ENCODE measurements at regions not wholly inside any gene's neighbourhood (a gene's known extent, or its start where the extent isn't known, plus 50 kb on each side); places are given as distances from the start of the nearest gene placed in this dataset.
"Not testable (repeated sequence)": the region's sequence is repeated elsewhere in the genome, so short reads cannot be mapped to it uniquely, and the experiment has no call there.

- H3K36me3 Mint-ChIP-seq, H3K27me3 Mint-ChIP-seq, H3K4me3 Mint-ChIP-seq, H3K9me3 Mint-ChIP-seq, H3K27ac Mint-ChIP-seq, H3K4me1 Mint-ChIP-seq: not testable (repeated sequence)
Measured at GRCh38 chr5:155714435-155714834, 612.5 kb upstream of the SGCD start.

GRCh38 chr5:155726267-155726666, 600.7 kb upstream of the SGCD start:
- H3K27ac Mint-ChIP-seq: no peak overlapping the region
- no peaks in the 10 kb centered on the region for H3K9me3 Mint-ChIP-seq
- H3K4me1 Mint-ChIP-seq: no peaks in the 10 kb centered on the region
- no peak overlapping the region for H3K4me3 Mint-ChIP-seq
- H3K27me3 Mint-ChIP-seq: peaks cover 43% of the 10 kb centered on the region
- H3K36me3 Mint-ChIP-seq: no peaks in the 10 kb centered on the region

- H3K9me3 Mint-ChIP-seq: no peaks in the 10 kb centered on the region
- H3K4me3 Mint-ChIP-seq: no peak overlapping the region
- no peak overlapping the region for H3K27ac Mint-ChIP-seq
- no peaks in the 10 kb centered on the region for H3K36me3 Mint-ChIP-seq
- peaks cover 50% of the 10 kb centered on the region for H3K27me3 Mint-ChIP-seq
- H3K4me1 Mint-ChIP-seq: no peaks in the 10 kb centered on the region
Measured at GRCh38 chr5:155727512-155728145, 599.3 kb upstream of the SGCD start.

DNA sequence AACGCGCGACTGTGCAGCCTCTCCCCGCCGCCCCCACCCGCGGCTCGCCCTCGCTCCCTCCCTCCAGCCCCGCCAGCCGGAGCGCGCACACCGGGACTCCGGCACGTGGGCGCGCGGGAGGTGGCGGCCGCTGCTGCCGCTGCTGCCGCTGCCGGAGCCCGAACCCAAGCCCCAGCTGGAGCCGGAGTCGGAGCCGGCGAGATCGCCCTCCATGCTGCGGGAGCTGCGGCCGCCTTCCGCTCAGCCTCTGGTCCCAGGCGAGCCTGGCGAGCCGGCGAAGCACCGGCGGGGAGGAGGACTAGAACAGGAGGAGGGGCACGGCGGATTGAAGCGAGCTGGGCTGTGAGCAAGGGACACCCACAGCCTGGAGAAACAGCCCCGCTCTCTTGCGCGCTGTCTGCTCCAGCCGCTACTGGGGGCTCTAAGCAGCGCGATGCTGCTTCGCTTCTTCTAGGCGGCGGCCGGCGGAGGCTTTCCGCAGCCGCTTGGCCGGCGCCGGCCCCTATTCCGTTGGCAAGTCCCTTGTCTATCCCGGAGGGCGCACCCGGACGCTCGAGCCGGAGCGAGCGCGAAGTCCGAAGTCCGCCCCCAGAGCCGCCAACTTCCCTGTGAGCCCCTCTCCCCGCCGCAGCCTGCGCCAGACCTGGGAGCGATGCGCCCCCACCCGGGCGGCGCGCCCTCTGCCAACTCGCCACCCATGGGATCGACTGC, 598.7 kb upstream of the SGCD start:
- no peaks in the 10 kb centered on the region for H3K36me3 Mint-ChIP-seq
- H3K27ac Mint-ChIP-seq: no peak overlapping the region
- H3K27me3 Mint-ChIP-seq: peaks cover 54% of the 10 kb centered on the region
- no peak overlapping the region for H3K4me3 Mint-ChIP-seq
- H3K4me1 Mint-ChIP-seq: no peaks in the 10 kb centered on the region
- no peaks in the 10 kb centered on the region for H3K9me3 Mint-ChIP-seq

DNA sequence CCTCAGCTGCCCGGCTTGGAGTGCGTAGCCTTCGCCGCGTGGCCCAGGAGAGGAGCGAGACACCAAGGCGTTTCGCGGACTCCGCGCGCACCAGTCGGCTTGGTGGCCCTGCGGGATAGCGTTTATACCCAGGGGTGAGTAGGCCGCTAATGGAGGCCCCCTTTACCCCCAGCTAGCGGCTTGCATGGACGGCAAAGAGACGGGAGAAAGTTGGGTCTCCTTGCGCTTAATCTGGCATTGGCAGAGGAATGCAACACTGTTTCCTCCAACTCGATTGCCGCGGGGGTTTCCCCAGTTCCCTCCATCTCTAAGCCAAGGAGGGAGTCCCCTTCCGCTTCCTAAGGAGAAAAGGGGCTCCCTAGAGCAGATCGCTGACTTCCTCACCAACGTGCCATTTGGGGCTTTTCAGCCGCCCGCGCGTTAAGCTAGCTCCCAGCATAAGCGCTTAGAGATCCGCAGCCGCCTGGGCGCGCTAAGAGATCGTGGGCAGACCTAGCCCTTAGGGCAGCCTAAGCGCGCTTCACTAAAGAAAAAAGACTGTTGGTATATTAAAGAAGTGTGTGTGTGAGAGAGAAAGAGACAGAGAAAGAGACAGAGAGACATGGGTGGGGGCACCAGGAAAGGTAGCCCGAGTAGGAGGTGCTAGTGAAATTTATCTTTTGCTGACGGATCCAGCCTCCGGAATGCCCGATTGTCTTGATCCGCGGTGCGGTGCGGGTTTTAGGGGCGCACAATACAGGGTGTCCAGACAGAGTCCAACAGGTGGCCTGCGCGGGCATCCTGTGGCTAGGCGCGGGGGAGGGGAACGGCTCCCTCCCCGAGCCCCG, 597.9 kb upstream of the SGCD start:
- no peak overlapping the region for H3K4me3 Mint-ChIP-seq
- H3K36me3 Mint-ChIP-seq: no peaks in the 10 kb centered on the region
- peaks cover 50% of the 10 kb centered on the region for H3K27me3 Mint-ChIP-seq
- H3K4me1 Mint-ChIP-seq: no peaks in the 10 kb centered on the region
- H3K9me3 Mint-ChIP-seq: no peaks in the 10 kb centered on the region
- H3K27ac Mint-ChIP-seq: no peak overlapping the region

- no peaks in the 10 kb centered on the region for H3K36me3 Mint-ChIP-seq
Measured at GRCh38 chr5:155729684-155730059, 597.3 kb upstream of the SGCD start.

DNA sequence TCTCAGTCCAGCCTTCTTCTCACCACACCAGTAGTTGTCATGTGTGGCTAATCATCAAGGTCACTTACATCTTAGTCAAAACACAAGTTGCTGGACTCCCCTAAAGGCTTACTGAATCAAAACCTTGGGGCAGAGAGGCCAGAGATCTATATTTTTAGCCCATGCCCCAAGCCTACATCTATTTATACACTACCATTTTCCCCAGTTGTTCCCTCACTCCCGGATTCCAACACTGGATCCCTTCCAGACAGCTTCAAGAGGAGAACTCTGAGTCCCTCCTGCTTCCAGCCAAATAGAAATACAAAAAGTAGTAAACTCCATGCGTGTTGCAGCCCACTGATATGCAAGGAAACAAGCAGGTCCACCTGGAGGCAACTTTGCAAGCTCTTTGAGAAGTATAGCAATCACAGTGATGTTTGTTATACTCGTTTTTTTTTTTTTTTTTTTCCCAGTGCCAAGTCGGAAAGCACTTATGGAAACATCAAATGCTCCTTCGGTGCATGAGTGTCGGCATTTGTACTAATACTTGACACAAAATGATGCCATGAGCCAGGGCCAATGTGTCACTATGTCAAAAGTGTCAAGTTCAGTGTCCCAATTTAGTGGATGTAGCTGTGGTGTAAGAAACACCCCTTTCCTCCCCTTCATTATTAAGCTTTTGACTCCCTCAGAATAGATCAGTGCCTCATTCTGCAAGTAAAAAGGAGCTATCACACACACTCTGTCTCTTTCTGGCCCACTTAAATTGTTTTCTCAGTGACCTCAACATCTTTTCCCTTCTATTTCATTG, 594.2 kb upstream of the SGCD start:
- Mint-ChIP-seq H3K4me1 (no peaks in the 10 kb centered on the region), H3K4me3 (no peak overlapping the region), H3K27ac (no peak overlapping the region), H3K27me3 (peaks cover 24% of the 10 kb centered on the region), H3K9me3 (no peaks in the 10 kb centered on the region), H3K36me3 (no peaks in the 10 kb centered on the region)

More at GRCh38 chr5:155729684-155730059, 597.3 kb upstream of the SGCD start:
- peaks cover 48% of the 10 kb centered on the region for H3K27me3 Mint-ChIP-seq
- H3K27ac Mint-ChIP-seq: no peak overlapping the region
- no peaks in the 10 kb centered on the region for H3K4me1 Mint-ChIP-seq
- H3K4me3 Mint-ChIP-seq: no peak overlapping the region
- no peaks in the 10 kb centered on the region for H3K9me3 Mint-ChIP-seq

DNA sequence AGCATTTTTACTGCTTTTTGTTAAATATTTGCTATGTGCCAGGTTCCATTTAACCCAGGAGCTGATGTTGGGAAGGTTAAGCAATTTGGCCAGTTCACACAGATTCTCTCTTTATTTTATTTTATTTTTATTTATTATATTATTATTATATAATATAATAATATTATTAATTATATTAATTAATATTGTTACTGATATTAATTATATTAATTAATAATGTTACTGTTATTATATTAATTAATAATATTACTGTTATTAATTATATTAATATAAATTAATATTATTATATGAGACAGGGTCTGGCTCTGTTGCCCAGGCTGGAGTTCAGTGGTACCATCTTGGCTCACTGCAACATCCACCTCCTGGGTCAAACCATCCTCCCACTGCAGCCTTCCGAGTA, 593.0 kb upstream of the SGCD start:
- Mint-ChIP-seq H3K9me3 (no peaks in the 10 kb centered on the region), H3K27me3 (peaks cover 22% of the 10 kb centered on the region), H3K27ac (no peak overlapping the region), H3K36me3 (no peaks in the 10 kb centered on the region), H3K4me3 (no peak overlapping the region), H3K4me1 (no peaks in the 10 kb centered on the region)

GRCh38 chr5:155735388-155735787, 591.6 kb upstream of the SGCD start:
- Mint-ChIP-seq H3K4me1 (no peaks in the 10 kb centered on the region), H3K36me3 (no peaks in the 10 kb centered on the region), H3K27me3 (peaks cover 16% of the 10 kb centered on the region), H3K4me3 (no peak overlapping the region), H3K9me3 (no peaks in the 10 kb centered on the region), H3K27ac (no peak overlapping the region)

DNA sequence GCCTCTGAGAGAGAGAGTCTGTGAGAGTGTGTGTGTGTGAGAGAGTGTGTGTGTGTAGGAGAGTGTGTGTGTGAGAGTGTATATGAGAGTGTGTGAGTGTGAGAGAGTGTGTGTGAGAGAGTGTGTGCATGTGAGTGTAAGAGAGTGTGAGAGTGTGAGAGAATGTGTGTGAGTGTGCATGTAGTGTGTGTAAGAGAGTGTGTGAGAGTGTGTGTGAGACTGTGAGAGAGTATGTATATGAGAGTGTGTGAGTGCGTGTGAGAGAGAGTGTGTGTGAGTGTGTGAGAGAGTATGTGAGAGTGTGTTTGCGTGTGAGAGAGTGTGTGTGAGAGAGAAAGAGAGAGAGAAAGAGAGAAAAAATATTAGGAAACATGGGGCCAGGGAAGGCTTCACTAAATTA, 588.3 kb upstream of the SGCD start:
- peaks cover 3% of the 10 kb centered on the region for H3K27me3 Mint-ChIP-seq
- H3K36me3 Mint-ChIP-seq: no peaks in the 10 kb centered on the region
- H3K9me3 Mint-ChIP-seq: no peaks in the 10 kb centered on the region
- no peak overlapping the region for H3K4me3 Mint-ChIP-seq
- no peak overlapping the region for H3K27ac Mint-ChIP-seq
- H3K4me1 Mint-ChIP-seq: no peaks in the 10 kb centered on the region

- Mint-ChIP-seq H3K9me3 (no peaks in the 10 kb centered on the region), H3K27me3 (no peaks in the 10 kb centered on the region), H3K4me1 (no peaks in the 10 kb centered on the region), H3K27ac (no peak overlapping the region), H3K4me3 (no peak overlapping the region), H3K36me3 (no peaks in the 10 kb centered on the region)
Measured at GRCh38 chr5:155746367-155747038, 580.5 kb upstream of the SGCD start.

DNA sequence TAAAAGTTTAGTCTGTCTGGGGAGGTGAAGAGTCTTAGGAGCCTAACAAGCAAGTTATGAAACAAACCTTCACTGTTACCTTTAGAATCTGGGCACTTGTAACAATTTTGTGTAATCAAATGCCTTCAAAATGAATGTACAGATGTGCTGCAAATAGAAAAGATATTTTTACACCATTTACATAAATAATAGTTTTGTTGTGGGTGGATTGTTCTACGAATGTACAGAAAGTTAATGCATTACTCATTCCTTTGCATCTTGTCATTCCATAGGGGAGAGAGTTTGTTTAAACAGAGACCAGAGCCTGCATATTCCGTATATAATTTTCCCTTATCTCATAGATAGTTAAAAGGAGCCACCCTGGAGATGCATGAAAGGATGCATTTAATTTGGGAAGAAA, 576.9 kb upstream of the SGCD start:
- Mint-ChIP-seq H3K4me1 (no peaks in the 10 kb centered on the region), H3K9me3 (no peaks in the 10 kb centered on the region), H3K36me3 (no peaks in the 10 kb centered on the region), H3K4me3 (no peak overlapping the region), H3K27ac (no peak overlapping the region), H3K27me3 (no peaks in the 10 kb centered on the region)

DNA sequence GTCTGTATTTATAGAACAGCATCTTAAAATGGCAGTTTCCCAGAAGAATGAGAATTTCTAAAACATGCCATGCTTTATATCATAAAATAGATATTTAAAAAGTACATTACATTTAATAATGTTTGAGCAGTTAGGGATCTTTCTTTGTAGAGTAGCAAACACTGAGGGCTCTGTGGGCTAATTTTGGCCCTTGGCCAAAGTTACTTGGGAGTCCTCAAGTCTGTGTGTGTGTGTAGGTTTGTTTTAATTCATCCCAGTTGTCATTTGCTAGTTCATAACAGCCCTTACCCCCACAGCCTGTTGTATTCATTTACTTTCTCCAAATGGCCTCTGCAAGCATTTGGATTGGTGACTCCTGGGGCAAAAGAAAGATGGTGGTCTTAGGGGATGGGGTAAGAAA, 576.4 kb upstream of the SGCD start:
- no peaks in the 10 kb centered on the region for H3K36me3 Mint-ChIP-seq
- H3K4me3 Mint-ChIP-seq: no peak overlapping the region
- no peak overlapping the region for H3K27ac Mint-ChIP-seq
- no peaks in the 10 kb centered on the region for H3K27me3 Mint-ChIP-seq
- no peaks in the 10 kb centered on the region for H3K4me1 Mint-ChIP-seq
- no peaks in the 10 kb centered on the region for H3K9me3 Mint-ChIP-seq

- H3K9me3 Mint-ChIP-seq: no peaks in the 10 kb centered on the region
- H3K27ac Mint-ChIP-seq: no peak overlapping the region
- no peaks in the 10 kb centered on the region for H3K4me1 Mint-ChIP-seq
- no peaks in the 10 kb centered on the region for H3K27me3 Mint-ChIP-seq
- H3K4me3 Mint-ChIP-seq: no peak overlapping the region
- H3K36me3 Mint-ChIP-seq: no peaks in the 10 kb centered on the region
Measured at GRCh38 chr5:155753943-155754581, 572.9 kb upstream of the SGCD start.

DNA sequence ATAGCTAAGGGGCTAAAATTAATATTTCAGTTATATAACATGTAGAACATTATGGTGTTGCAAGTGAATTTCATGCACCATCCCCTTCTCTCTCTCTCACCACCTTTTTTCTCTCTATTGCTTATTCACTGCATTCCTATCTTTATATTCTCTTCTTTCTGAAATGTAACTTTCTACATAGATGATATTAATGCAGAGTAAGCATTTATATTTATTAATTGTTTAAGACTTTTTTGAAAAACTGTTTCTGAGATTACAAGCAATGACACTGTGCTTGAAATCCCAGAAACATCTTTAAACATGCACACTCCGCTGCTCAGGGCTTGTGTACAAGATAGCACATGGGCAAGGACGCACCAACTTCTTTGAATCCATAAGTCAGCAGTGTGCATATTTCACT, 567.7 kb upstream of the SGCD start:
- H3K4me1 Mint-ChIP-seq: no peaks in the 10 kb centered on the region
- peaks cover 3% of the 10 kb centered on the region for H3K36me3 Mint-ChIP-seq
- H3K9me3 Mint-ChIP-seq: peaks cover 12% of the 10 kb centered on the region
- H3K4me3 Mint-ChIP-seq: no peak overlapping the region
- H3K27me3 Mint-ChIP-seq: no peaks in the 10 kb centered on the region
- H3K27ac Mint-ChIP-seq: no peak overlapping the region

Data from activated naive CD4-positive, alpha-beta T cell treated with anti-CD3 and anti-CD28 coated beads, Interleukin-2, amount 50 U/mL, for 24 hours (primary cell).